ENCODE measurements at regions not wholly inside any gene's neighbourhood (a gene's known extent, or its start where the extent isn't known, plus 50 kb on each side); places are given as distances from the start of the nearest gene placed in this dataset.

DNA sequence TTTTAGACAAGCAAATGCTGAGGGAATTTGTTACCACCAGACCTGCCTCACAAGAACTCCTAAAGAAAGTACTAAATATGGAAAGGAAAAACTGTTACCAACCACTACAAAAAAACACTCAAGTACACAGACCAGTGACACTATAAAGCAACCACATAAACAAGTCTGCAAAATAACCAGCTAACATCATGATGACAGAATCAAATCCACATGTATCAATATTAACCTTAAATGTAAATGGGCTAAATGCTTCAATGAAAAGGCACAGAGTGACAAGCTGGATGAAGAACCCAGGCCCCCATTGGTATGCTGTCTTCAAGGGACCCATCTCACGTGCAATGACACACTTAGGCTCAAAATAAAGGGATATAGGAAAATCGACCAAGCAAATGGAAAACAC is 529.9 kb upstream of the CAMK1G start:
- H3K9me3 ChIP-seq (replicated peaks in 1 of 2; ENCODE audit: control insufficient read depth in 1 of 2, insufficient read depth in 1 of 2, low read length in 2 of 2): no peaks in the 10 kb centered on the region
- intact Hi-C loops (cut with micrococcal nuclease): no loop called here
- H3K4me1 Mint-ChIP-seq: no peaks in the 10 kb centered on the region
- H3K27ac ChIP-seq (ENCODE audit: low read depth in 1 of 2, low read length in 2 of 2): no peak overlapping the region
- H3K9ac ChIP-seq (ENCODE audit: insufficient read depth, low read length, poor library complexity, severe bottlenecking): no peak overlapping the region
- TF ChIP-seq, protein P1, sequence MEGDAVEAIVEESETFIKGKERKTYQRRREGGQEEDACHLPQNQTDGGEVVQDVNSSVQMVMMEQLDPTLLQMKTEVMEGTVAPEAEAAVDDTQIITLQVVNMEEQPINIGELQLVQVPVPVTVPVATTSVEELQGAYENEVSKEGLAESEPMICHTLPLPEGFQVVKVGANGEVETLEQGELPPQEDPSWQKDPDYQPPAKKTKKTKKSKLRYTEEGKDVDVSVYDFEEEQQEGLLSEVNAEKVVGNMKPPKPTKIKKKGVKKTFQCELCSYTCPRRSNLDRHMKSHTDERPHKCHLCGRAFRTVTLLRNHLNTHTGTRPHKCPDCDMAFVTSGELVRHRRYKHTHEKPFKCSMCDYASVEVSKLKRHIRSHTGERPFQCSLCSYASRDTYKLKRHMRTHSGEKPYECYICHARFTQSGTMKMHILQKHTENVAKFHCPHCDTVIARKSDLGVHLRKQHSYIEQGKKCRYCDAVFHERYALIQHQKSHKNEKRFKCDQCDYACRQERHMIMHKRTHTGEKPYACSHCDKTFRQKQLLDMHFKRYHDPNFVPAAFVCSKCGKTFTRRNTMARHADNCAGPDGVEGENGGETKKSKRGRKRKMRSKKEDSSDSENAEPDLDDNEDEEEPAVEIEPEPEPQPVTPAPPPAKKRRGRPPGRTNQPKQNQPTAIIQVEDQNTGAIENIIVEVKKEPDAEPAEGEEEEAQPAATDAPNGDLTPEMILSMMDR (IDR thresholded peaks at IDR 0.05): no peak
- no peak overlapping the region for H3K27ac Mint-ChIP-seq
- no peak overlapping the region for H3K4me2 ChIP-seq (replicated peaks; ENCODE audit: extremely low read depth, low read length, poor library complexity, severe bottlenecking)
- H3K79me2 ChIP-seq (ENCODE audit: insufficient read depth, low read length): no peaks in the 10 kb centered on the region
- no peaks in the 10 kb centered on the region for H3K36me3 Mint-ChIP-seq
- DNase-seq: no peak
- no CpG with 5 or more reads among the region's 2 CpGs for WGBS (ENCODE audit: insufficient coverage)
- no peaks in the 10 kb centered on the region for H4K20me1 ChIP-seq (ENCODE audit: insufficient read depth, low read length)
- peaks cover 2 to 12% (median 4%) of the 10 kb centered on the region in 3 donors for H3K27me3 Mint-ChIP-seq (ENCODE audit: low read depth in 3 of 3)
- no peaks in the 10 kb centered on the region for H3K4me1 ChIP-seq (ENCODE audit: control insufficient read depth in 1 of 2, insufficient read depth in 2 of 2, low read length in 2 of 2)
- H3K27me3 ChIP-seq (ENCODE audit: control insufficient read depth in 2 of 2, insufficient read depth in 2 of 2, low read length in 2 of 2): no peaks in the 10 kb centered on the region
- H3K9me3 Mint-ChIP-seq: peaks cover 4 to 30% (median 11%) of the 10 kb centered on the region in 7 donors
- H3K36me3 ChIP-seq (replicated peaks in 1 of 2; ENCODE audit: control insufficient read depth in 1 of 2, insufficient read depth in 2 of 2, low read length in 2 of 2): no peaks in the 10 kb centered on the region
- H2AFZ ChIP-seq (ENCODE audit: insufficient read depth, low read depth, low read length, poor library complexity, severe bottlenecking): no peak overlapping the region
- H3K4me3 Mint-ChIP-seq: no peak overlapping the region
- no peak overlapping the region for H3K4me3 ChIP-seq (replicated peaks in 1 of 3; ENCODE audit: low read depth in 2 of 3, low read length in 3 of 3)

DNA sequence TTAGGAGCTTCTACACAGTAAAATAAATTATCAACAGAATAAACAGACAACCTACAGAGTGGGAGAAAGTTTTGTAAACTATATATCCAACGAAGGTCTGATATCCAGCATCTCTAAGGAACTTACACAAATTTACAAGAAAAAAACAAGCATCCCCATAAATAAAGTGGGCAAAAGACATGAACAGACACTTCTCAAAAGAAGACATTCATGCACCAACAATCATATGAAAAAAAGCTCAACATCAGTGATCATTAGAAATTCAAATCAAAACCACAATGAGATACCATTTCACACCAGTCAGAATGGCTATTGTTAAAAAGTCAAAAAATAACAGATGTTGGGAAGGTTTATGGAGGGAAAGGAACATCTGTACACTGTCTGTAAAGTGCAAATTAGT is 526.4 kb upstream of the CAMK1G start:
- Histone ChIP-seq H4K20me1 (ENCODE audit: insufficient read depth, low read length) (no peaks in the 10 kb centered on the region), H3K9ac (ENCODE audit: insufficient read depth, low read length, poor library complexity, severe bottlenecking) (no peak overlapping the region), H3K79me2 (ENCODE audit: insufficient read depth, low read length) (no peaks in the 10 kb centered on the region), H3K27me3 (ENCODE audit: control insufficient read depth in 2 of 2, insufficient read depth in 2 of 2, low read length in 2 of 2) (no peaks in the 10 kb centered on the region), H3K36me3 (replicated peaks in 1 of 2; ENCODE audit: control insufficient read depth in 1 of 2, insufficient read depth in 2 of 2, low read length in 2 of 2) (no peaks in the 10 kb centered on the region), H3K27ac (ENCODE audit: low read depth in 1 of 2, low read length in 2 of 2) (no peak overlapping the region), H3K9me3 (replicated peaks in 1 of 2; ENCODE audit: control insufficient read depth in 1 of 2, insufficient read depth in 1 of 2, low read length in 2 of 2) (no peaks in the 10 kb centered on the region), H3K4me1 (ENCODE audit: control insufficient read depth in 1 of 2, insufficient read depth in 2 of 2, low read length in 2 of 2) (no peaks in the 10 kb centered on the region), H3K4me3 (replicated peaks in 1 of 3; ENCODE audit: low read depth in 2 of 3, low read length in 3 of 3) (no peak overlapping the region), H3K4me2 (replicated peaks; ENCODE audit: extremely low read depth, low read length, poor library complexity, severe bottlenecking) (no peak overlapping the region), H2AFZ (ENCODE audit: insufficient read depth, low read depth, low read length, poor library complexity, severe bottlenecking) (no peak overlapping the region)
- Mint-ChIP-seq H3K36me3 (no peaks in the 10 kb centered on the region), H3K9me3 (peaks cover 4 to 20% (median 7%) of the 10 kb centered on the region in 7 donors), H3K4me3 (no peak overlapping the region), H3K4me1 (no peaks in the 10 kb centered on the region), H3K27me3 (ENCODE audit: low read depth in 3 of 3) (peaks cover 2 to 4% (median 4%) of the 10 kb centered on the region in 3 donors), H3K27ac (no peak overlapping the region)
- DNase-seq: no peak
- TF ChIP-seq, protein P1 (IDR thresholded peaks at IDR 0.05): no peak
- WGBS (ENCODE audit: insufficient coverage): no CpG with 5 or more reads among the region's 1 CpG
- intact Hi-C loops (cut with micrococcal nuclease): no loop called here
